ENCODE measurements at regions not wholly inside any gene's neighbourhood (a gene's known extent, or its start where the extent isn't known, plus 50 kb on each side); places are given as distances from the start of the nearest gene placed in this dataset.

GRCh38 chr2:195472501-195473234 is 184.4 kb upstream of the SLC39A10 start:
- TF ChIP-seq CTCF (IDR thresholded peaks at IDR 0.05; ENCODE audit: low read length) (no peak), EZH2phosphoT487 (IDR thresholded peaks at IDR 0.05; ENCODE audit: low read length) (no peak)
